NCI-H774 (cell line): ENCODE measurements at regions not wholly inside any gene's neighbourhood (a gene's known extent, or its start where the extent isn't known, plus 50 kb on each side); places are given as distances from the start of the nearest gene placed in this dataset.
"Not testable (repeated sequence)": the region's sequence is repeated elsewhere in the genome, so short reads cannot be mapped to it uniquely, and the experiment has no call there.

Experiments
- DNase-seq: peaks from one replicate; lab custom pipeline; 2025; lab: John Stamatoyannopoulos, UW

GRCh38 chrX:896256-896655 lies 265.7 kb downstream of the SHOX start:
- DNase-seq: no peak

- no peak for DNase-seq
Observed at GRCh38 chrX:889966-890651, 259.5 kb downstream of the SHOX start.

- not testable (repeated sequence) for DNase-seq
Observed at GRCh38 chrX:887724-888123, 257.1 kb downstream of the SHOX start.

- no peak for DNase-seq
Observed at GRCh38 chrX:883588-883987, 253.0 kb downstream of the SHOX start.

- DNase-seq: not testable (repeated sequence)
Observed at GRCh38 chrX:879756-880698, 249.4 kb downstream of the SHOX start.

GRCh38 chrX:874061-874460 lies 243.5 kb downstream of the SHOX start:
- DNase-seq: no peak

GRCh38 chrX:873016-873415 lies 242.4 kb downstream of the SHOX start:
- DNase-seq: no peak

GRCh38 chrX:872090-872489 lies 241.5 kb downstream of the SHOX start:
- DNase-seq: no peak

GRCh38 chrX:871626-872025 lies 241.0 kb downstream of the SHOX start:
- no peak for DNase-seq

- DNase-seq: no peak
Observed at GRCh38 chrX:867966-868647, 237.5 kb downstream of the SHOX start.

GRCh38 chrX:867502-867901 lies 236.9 kb downstream of the SHOX start:
- DNase-seq: no peak

GRCh38 chrX:866441-866990 lies 235.9 kb downstream of the SHOX start:
- DNase-seq: no peak

- DNase-seq: no peak
Observed at GRCh38 chrX:865422-865821, 234.8 kb downstream of the SHOX start.

- DNase-seq: no peak
Observed at GRCh38 chrX:861921-862320, 231.3 kb downstream of the SHOX start.

- DNase-seq: no peak
Observed at GRCh38 chrX:861340-861890, 230.8 kb downstream of the SHOX start.

- DNase-seq: no peak
Observed at GRCh38 chrX:859329-859728, 228.7 kb downstream of the SHOX start.

GRCh38 chrX:858542-859078 lies 228.0 kb downstream of the SHOX start:
- no peak for DNase-seq

GRCh38 chrX:857376-857775 lies 226.8 kb downstream of the SHOX start:
- DNase-seq: no peak

GRCh38 chrX:856566-857290 lies 226.1 kb downstream of the SHOX start:
- no peak for DNase-seq

- DNase-seq: no peak
Observed at GRCh38 chrX:853304-853703, 222.7 kb downstream of the SHOX start.

- DNase-seq: no peak
Observed at GRCh38 chrX:850471-850916, 219.9 kb downstream of the SHOX start.
